Hematopoietic multipotent progenitor cell treated with erythropoietin and hydrocortisone succinate and interleukin-3 and kit ligand, for 4 days (in vitro differentiated cells): ENCODE measurements at regions not wholly inside any gene's neighbourhood (a gene's known extent, or its start where the extent isn't known, plus 50 kb on each side); places are given as distances from the start of the nearest gene placed in this dataset.
A peak's percentile ranks its signal among the peaks of the same experiment; 100 is the strongest.
"Not testable (repeated sequence)": the region's sequence is repeated elsewhere in the genome, so short reads cannot be mapped to it uniquely, and the experiment has no call there.

Experiments
- DNase-seq: peaks from one replicate; pipeline ENCODE4 v3.0.0-alpha.2; 2015

DNA sequence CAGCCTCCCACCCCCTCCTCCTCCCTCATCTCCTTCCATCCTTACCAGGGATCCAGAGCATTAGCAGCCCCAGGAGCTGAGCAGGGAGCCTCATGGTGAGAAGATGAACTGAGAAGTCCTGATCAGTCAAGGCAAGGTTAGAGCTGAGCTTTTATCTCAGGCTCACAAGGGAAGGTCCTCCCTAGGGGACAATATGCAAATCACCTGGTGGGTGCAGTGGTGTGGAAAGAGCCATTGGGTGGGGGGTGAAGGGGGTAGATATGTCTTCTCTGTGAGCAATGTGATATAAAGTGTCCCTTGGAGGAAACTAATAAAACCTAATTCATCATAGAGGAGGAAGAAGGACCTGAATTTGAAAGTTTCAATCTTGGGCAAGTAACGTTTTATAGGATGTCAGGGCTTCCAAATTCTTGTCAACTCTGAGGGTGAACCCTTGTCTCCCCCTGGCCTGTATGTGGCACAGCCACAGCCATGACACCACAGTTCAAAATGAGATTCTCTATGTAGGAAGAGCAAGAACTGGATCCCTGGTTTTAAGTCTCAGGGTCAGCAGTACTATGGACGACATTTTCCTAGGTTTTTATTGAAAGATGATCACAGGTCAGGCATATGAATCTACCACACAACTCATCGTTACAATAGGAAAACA is 543.5 kb downstream of the RPIA start:
- not testable (repeated sequence) for DNase-seq

DNA sequence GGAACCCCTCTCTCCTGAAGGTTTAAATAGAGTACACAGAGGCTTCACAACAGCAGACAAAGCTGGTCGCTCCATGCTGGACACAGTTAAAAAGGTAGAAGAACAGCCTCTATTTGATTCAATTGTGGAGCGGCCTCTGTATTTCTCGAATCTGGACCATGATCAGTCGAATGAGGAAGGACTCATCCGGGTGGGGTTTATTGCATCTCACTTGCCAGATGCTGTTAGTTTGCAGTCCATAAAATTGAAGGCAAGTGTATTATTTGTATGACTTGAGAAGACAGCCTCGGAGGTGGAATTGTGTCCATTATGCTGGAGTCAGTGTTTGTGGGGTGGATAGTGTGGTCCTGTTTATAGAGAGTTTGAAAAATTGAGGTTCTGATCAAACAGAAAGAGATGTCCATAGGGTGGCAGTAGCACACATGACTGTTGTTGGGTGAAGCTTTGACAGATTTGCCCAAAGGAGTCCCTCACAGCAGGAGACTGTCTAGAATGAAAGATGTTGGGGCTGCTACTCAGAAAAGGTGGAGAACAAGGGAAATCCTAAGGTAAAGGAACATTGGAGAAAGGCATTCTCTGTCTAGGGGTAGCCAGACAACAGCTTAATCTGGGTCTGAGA is 545.5 kb downstream of the RPIA start:
- not testable (repeated sequence) for DNase-seq

DNA sequence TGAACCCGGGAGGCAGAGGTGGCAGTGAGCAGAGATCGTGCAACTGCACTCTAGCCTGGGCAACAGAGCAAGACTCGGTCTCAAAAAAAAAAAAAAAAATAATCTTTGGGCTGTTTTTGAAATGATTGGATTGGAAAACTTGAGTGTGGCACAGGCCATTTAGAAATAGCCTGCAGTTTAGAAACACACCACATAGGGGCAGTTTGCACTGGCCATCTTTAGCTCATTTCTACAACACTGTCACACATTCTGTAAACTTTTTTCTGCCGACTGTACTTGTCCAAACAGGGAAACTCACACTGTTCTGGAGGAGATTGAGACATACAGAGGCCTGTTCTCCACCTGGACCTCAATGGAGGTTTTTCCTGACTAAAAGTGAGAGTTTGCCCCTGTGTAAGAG is 546.3 kb downstream of the RPIA start:
- not testable (repeated sequence) for DNase-seq

DNA sequence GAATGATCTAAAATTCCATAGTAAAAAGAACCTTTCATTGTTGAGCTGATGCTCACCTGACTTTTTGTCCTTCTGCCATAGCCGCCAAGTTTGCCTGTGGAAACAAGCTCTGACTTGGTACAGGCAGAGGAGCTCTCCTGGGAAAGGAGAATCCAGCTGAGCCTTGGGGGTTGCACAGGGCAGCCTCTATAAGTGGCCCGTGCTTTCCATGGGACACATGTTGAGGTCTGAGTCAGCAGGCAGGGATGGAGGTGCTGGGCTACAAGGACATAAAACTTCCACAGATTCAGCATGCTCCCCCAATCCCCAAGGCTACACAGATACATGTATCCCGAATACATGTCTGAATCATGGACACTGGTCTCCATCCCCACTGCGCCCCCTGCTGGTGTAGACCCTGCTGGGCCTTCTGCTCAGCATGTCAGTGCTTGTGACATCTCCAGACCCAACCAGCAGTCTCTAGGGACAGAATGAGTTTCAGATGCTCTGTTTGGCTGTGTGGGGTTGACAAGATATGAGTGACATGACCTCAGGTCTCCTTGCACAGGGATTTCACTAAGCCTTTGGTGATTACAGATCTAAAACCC is 551.7 kb downstream of the RPIA start:
- DNase-seq: not testable (repeated sequence)

DNA sequence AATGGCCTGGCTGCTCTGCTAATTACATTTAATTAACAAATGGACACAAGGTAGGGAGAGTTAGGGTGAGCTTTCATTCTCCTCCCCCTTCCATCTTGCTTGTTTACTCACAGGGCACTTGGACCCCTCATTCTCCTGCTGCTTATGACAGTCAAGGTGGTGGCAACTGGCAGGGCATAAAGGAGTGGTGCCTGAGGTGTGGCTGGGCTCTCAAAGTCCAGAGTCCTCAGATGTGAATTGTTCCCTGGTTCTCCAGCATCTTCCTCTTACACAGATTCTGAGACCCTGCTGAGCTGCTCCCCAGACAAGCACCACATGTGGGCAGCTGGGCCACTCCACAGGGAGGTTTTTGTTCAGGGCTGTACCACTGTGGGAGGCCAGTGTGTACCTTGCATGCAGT is 552.9 kb downstream of the RPIA start:
- DNase-seq: not testable (repeated sequence)

DNA sequence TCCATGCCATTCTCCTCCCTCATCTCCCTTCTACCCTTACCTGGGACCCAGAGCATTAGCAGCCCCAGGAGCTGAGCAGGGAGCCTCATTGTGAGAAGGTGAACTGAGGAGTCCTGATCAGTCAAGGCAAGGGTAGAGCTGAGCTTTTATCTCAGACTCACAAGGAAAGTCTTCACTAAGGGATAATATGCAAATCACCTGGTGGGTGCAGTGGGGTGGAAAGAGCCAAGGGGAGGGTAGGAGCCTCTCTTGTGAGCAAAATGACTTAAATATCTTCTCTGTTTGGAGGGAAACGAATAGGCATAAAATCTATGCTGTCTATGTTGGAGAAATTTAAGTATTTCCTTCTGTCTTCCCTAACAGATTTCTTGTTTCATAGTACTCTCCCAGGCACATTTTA is 554.0 kb downstream of the RPIA start:
- not testable (repeated sequence) for DNase-seq

DNA sequence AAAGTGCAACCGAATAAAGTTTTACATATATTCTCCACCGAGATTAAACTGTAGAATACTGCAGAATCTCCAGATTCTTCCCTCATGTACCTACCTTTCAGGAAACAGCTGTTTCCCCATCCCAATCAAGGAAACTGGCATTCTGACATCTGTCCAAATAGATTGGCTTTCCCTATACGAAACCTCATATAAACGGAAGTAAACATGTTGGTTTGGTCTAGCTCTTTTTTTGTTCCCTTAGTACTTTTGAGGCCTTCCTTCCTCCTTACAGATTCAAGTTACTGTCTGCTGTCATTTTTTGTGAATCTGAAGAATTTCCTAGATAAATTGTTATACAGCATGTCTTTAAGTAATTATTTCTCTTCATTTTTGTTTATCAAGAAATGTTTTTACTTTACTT is 554.6 kb downstream of the RPIA start:
- peak; percentile 71 for DNase-seq

DNA sequence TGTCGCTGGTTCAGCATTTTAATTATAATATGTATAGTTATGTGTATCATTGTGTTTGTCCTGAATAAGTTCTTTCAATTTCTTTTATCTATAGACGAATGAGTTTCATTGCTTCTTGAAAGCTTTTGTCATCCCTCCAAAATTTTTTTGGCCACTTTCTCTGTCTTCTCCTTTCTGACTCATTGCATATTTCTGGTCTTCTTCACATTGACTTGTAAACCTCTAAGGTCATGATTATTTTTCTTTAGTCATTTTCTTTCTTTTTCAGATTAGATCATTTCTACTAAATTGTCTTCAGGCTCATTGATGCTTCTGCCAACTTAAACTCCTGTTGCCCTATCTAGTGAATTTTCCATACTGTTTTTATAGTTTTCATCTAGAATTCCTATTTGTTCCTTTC is 555.1 kb downstream of the RPIA start:
- DNase-seq: not testable (repeated sequence)

DNA sequence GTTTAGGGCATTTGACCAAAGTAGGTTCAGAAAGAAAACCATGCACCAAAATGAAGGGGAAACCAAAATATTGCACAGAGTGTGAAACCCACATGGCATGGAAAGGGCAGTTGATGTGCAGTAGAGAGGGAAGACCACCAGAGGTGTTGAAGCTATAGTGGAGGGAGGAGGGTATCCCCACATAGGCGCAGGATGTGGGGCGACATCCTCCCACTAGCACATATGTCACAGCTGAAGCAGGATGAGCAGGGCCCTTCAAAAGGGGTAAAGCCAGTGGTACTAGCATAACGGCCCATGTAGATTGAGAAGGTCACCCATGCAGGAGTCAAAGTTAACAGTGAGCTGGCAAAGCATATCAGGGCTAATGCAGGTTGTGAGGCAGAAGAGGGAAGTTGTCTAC is 563.5 kb downstream of the RPIA start:
- not testable (repeated sequence) for DNase-seq

DNA sequence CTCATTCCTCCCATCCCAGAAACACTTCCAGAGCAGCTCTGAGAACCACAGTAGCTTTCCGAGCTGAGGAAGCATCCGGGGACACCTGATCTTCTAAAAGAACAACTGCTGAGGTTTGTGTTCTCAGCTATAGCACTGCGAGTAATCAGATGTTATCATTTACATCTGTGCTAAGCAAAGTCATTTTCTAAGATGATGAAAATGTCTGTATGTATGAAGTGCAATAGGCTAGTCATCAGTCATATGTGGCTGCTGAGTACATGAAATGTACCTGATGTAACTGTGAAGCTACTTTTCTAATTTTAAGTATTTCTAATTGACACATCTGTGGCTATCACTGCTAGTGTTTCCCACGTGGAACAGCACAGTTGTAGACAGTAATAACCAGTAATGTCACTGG is 582.0 kb downstream of the RPIA start:
- not testable (repeated sequence) for DNase-seq

DNA sequence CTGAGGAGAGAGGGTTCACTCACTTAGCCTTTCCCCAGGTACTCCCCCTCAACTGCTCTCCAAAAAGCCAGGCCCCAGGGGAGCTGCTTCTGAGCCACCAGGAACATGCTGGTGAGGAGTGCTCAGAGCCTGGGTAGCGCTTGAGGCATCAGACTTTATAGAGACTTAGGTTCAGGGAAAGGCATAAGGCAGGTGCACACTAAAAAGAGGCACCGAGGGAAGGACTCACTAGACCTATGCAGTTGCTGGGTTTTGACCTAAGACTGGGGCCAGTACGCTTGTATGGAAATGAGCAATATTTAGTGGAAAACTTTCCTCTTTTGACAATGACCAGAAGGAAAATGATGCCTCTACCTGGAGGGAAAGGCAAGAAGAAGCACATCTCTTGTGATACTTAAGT is 589.1 kb downstream of the RPIA start:
- not testable (repeated sequence) for DNase-seq

DNA sequence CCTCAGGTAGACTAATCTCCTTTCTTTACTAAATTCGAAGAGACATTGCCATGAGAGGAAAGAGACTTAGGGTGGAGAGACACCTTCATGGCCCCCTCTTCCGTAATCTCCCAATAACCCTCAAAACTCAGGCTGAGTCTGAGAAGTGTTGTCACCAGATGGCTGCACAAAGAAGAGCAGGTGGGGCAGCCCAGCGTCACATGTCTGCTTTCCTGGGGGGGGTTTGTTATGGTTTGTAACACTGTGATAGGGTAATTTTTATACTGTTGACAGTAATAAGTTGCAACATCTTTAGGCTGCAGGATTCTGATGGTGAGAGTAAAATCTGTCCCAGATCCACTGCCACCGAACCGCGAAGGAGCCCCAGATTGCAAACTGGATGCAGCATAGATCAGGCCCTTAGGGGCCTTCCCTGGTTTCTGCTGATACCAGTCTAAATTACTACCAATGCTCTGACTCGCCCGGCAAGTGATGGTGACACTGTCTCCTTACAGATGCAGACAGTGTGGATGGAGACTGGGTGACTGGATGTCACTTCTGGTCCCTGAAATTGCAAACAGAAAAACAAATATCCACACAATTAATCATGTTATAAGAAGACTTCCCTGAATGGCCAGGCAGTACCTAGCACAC is 595.1 kb downstream of the RPIA start:
- not testable (repeated sequence) for DNase-seq

DNA sequence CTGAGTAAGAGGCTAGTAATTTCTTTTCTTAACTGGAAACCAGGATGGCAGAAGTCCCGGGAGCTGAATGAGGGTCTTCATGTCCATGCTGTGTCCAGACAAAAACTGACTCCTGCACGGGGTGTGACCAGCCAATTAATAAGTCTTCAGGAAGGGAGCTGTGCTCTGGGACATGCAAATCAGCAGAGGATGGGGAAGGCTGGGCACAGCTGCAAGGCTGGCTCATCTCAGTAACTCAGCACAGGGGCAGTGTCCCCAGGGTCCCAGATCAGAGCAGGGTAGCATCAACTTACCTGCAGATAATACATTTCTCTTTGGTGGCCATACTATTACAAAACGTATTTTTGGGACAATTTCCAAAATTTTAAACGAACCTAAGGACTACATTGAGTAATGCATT is 595.6 kb downstream of the RPIA start:
- not testable (repeated sequence) for DNase-seq

DNA sequence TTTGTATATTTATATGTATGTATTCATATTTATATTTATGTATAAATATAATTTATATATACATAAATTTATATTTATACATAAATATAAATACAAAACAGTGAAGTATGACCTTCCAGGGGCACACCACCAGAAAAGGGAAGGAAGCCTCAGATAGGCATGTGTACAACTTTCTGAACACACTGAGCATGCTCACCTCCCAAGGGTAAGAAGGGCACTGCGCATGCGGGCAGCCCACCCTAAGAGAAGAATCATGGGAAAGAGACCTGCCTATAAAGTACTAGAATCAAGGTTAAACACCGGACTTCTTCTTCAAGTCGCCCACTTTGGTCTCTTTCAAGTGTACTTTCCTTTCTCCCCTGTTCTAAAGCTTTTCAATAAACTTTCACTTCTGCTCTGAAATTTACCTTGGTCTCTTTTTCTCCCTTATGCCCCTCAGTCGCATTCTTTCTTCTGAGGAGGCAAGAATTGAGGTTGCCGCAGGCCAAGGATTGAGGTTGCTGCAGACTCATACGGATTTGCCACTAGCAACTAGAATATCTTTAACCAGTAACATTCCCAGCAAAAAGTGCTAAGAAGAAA is 600.3 kb downstream of the RPIA start:
- DNase-seq: not testable (repeated sequence)

DNA sequence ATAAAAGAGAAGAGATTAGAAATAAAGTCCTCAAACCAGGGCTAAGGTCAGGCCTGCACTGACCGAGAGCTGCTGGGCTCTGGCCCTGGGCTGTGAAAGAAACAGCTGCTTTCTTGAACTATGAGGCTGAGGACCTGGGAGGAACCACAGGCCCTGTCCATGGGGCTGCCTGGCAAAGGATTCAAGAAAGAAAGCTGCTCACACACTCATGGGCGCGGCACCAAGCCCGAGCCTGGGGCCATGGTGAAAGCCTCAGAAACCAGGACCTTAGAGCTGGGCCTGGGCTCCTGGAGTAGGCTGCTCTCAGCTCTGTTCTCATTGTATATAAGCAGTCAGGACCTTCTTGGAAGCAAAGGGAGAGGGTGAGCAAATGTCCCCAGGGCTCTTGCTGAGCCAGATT is 601.9 kb downstream of the RPIA start:
- not testable (repeated sequence) for DNase-seq

DNA sequence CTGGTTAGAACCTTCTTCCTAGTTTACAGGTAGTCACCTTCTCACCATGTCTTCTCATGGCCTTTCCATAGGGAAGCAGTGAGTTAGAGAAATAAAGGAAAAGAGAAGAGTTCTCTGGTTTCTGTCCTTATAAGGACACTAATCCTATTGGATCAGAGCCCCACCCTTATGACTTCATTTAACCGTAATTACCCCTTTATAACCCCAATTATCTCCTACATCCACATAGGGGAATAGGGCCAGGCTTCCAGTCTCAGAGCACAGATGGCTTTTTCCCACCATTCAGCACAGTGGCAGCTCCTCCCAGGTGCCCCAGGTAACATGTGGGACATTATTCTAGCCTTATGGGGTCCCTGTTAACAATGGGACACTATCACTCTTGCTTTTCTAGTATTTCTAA is 602.9 kb downstream of the RPIA start:
- DNase-seq: not testable (repeated sequence)

DNA sequence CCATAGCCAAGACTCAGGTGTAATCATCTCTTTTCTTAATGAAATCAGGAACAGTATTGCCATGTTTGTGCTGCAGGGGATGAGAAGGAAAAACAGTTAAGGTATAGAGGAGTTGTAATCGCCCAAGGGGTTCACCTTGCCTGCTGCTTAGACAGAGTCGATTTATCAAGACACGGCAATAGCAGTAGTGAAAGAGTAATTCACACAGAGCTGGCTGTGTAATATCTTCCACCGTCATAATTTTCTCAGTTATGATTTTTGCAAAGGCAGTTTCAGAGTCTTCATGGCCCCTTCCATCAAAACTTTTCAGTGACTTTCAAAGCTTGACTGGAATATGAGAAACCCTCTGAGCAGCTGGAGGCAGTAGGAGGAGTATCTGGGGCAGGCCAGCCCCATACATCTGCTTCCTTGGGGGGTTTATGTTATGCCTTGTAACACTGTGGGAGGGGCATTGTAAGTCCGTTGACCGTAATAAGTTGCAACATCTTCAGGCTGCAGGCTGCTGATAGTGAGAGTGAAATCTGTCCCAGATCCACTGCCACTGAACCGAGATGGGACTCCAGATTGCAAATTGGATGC is 605.4 kb downstream of the RPIA start:
- not testable (repeated sequence) for DNase-seq

DNA sequence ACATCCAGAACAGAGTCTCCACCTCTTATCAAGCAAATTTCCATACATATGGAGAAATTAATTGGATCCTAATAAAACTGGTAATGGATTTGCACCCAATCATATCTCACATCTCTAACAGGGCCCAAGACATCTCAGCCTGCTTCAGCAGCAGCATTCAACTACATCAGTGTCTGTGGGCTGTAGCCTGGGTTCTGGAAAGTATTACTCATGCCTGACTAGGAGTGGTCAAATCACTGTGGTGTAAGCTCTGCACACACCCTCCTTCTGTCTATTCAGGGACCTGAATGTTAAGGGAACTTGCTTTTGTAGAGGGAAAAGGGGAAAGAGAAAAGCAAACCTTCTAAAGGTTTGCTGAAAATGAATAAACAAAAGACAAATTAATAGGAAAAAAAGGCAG is 607.7 kb downstream of the RPIA start:
- not testable (repeated sequence) for DNase-seq

DNA sequence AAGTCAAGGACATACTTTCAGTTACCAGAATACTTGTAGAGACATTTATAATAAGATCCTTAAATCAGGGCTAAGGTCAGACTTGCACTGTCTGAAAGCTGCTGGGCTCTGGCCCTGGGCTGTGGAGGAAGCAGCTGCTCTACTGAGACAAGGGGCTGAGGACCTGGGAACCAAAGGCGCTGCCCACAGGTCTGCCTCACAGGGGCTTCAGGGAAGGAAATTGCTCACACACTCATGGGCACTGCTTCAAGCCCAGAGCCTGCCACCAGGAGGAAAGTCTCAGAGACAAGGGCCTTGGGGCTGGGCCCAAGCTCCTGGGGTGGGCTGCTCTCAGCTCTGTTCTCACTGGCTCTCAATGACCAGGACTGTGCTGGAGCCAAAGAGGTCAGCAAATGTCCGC is 614.1 kb downstream of the RPIA start:
- DNase-seq: peak; percentile 53

DNA sequence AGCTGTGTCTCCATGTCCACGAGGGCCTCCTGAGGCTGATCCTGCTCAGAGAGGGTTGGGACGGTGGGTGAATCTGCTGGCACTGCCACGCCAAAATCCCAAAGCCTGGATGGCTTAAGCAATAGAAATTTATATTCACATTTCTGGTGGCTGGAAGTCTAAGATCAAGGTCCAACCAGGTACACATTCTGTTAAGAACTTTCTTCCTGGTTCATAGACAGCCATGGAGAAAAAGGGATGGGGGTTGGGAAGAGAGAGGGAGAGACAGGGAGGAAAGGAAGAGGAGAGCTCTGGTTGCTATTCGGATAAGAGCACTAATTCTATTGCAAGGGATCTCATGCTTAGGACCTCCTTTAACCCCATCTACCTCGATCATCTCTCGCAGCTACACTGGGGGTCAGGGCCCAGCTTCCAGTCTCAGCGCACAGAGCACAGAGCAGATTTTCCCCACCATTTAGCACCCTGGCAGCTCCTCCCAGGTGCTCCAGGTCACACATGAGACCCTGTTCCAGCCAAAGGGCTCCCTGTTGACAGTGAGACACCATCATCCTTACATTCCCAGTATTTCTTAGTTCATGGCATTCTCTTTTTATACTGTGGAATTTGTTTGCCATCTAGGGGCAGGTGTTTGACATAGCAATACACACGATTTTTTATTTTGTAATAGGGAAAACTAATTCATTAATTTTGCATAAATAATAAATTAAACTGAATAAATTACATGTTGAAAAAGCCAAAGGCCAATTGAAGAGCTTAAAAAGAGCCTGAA is 615.6 kb downstream of the RPIA start:
- not testable (repeated sequence) for DNase-seq

DNA sequence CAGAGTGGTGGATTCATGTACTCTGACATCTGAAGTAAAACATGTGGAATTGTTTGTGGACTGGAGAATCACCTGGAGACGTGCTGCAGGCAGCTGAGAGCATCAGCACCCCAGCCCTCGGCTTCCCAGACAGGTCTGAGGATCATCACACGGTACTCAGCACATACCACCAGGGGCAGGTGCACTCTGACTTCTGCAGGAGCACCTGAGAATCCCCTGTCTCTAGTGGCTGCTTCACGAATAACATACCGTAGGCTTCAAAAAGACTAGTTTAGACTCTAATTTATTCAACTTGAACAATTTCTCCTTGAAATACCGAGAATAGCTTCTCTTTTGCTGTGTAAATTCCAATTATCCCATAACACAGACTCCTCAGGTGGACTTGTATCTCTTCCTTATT is 627.5 kb downstream of the RPIA start:
- DNase-seq: not testable (repeated sequence)

DNA sequence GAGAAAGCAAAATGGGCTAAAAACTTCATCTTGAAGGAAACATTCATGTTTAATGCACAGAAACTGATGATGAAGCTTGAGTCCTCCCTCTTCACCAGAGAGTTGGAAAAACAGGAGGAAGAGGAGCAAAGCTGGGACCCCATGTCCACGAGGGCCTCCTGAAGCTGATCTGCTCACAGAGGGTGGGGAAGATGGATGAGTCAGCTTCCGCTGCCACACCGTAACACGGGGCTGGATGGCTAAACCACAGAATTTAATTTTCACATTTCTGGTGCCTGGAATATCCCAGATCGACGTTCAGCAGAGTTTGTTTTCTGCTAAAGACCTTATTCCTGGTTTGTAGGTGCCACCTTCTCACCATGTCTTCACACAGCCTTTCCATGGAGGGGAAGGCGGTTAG is 634.4 kb downstream of the RPIA start:
- DNase-seq: not testable (repeated sequence)
